ENCODE measurements at regions not wholly inside any gene's neighbourhood (a gene's known extent, or its start where the extent isn't known, plus 50 kb on each side); places are given as distances from the start of the nearest gene placed in this dataset.
"Not testable (repeated sequence)": the region's sequence is repeated elsewhere in the genome, so short reads cannot be mapped to it uniquely, and the experiment has no call there.

DNA sequence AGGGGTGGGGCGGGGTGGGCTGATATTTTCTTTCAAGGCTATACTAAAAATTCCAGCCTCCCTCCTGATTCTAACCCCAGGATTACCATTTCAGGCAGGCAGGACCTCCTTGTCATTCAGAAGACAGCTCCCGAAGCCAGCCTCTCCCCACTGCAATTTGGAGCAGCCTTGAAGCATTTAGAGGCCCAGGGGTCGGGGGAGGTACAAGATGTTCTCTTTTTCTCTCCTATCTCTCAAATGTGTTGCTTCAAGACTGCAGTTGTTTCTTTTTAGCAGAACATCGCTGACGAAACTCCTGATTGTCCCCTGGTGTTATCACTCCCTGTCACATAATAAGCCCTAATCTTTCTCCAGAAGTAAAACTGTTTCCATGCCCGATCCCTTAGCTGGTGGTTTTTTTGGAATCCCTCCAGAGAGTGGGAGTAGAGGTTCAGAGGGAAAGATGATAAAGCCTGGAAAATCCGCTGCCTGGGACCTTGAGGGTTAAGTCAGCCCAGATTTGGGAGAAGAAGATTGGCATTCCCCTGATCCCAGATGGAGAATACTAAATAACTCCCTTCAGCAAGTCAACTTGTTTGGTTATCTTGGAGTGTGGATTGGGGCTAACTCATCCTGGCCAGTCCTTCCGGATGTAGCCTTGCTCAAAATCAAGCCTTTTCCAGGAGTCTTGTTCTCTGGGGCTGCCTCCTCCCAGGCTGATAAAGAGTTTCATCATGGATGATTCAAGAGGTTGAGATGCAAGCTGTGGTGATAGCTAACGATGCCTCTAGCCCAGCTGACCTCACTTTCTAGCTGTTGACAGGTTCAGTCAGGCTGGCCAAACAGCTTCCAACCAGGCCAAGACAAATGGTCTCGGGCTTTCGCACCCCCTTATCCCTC is 71.3 kb downstream of the SOX9 start:
- Mint-ChIP-seq H3K36me3 (ENCODE audit: low read depth) (no peaks in the 10 kb centered on the region), H3K27me3 (ENCODE audit: insufficient read depth) (peaks cover 12% of the 10 kb centered on the region), H3K9me3 (no peaks in the 10 kb centered on the region), H3K4me1 (peaks cover 4% of the 10 kb centered on the region), H3K27ac (no peak overlapping the region), H3K4me3 (no peak overlapping the region)
- H3K4me3 ChIP-seq (ENCODE audit: low read length) = no peak overlapping the region
- H3K4me1 ChIP-seq (ENCODE audit: control insufficient read depth, insufficient read depth, low read length) = no peaks in the 10 kb centered on the region
- no peak overlapping the region for H3K27ac ChIP-seq (ENCODE audit: low read depth, low read length)
- no peaks in the 10 kb centered on the region for H3K36me3 ChIP-seq (ENCODE audit: control insufficient read depth, insufficient read depth, low read length)
- H3K9me3 ChIP-seq (ENCODE audit: control insufficient read depth, low read length) = no peaks in the 10 kb centered on the region
- no peak overlapping the region for H3K9ac ChIP-seq (ENCODE audit: extremely low read depth, low read length, poor library complexity, severe bottlenecking)
- TF ChIP-seq, protein P1, sequence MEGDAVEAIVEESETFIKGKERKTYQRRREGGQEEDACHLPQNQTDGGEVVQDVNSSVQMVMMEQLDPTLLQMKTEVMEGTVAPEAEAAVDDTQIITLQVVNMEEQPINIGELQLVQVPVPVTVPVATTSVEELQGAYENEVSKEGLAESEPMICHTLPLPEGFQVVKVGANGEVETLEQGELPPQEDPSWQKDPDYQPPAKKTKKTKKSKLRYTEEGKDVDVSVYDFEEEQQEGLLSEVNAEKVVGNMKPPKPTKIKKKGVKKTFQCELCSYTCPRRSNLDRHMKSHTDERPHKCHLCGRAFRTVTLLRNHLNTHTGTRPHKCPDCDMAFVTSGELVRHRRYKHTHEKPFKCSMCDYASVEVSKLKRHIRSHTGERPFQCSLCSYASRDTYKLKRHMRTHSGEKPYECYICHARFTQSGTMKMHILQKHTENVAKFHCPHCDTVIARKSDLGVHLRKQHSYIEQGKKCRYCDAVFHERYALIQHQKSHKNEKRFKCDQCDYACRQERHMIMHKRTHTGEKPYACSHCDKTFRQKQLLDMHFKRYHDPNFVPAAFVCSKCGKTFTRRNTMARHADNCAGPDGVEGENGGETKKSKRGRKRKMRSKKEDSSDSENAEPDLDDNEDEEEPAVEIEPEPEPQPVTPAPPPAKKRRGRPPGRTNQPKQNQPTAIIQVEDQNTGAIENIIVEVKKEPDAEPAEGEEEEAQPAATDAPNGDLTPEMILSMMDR (conservative IDR thresholded peaks at IDR 0.05) = no peak
- WGBS, 2 experiments (ENCODE audit: insufficient coverage in 1 of 2, insufficient read length in 1 of 2) = 78 to 83% methylated on average over 7 to 11 of the region's 11 CpGs
- no peaks in the 10 kb centered on the region for H3K27me3 ChIP-seq (ENCODE audit: control insufficient read depth, insufficient read depth, low read length, poor library complexity, severe bottlenecking)
- peak; percentile 44 for DNase-seq

DNA sequence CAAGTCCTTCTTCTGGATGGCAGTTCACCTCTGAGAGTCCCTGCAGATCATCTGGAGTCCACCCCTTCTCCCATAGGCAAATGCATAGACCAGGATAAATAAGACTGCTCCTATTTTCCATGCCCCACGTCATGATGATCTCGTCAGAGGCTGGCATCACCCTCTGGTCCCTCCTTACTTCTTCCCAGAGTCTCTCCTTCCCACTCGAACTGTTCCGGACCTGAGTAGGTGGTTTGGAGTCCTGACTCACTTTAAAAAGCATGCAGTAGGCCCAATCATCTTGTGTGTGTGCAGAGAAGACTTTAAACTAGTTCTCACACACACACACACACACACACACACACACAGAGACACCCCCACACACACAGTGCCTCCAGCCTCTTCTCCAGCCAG is 72.0 kb downstream of the SOX9 start:
- Histone ChIP-seq H3K4me1 (ENCODE audit: control insufficient read depth, insufficient read depth, low read length) (no peaks in the 10 kb centered on the region), H3K27ac (ENCODE audit: low read depth, low read length) (no peak overlapping the region), H3K9me3 (ENCODE audit: control insufficient read depth, low read length) (no peaks in the 10 kb centered on the region), H3K36me3 (ENCODE audit: control insufficient read depth, insufficient read depth, low read length) (no peaks in the 10 kb centered on the region), H3K27me3 (ENCODE audit: control insufficient read depth, insufficient read depth, low read length, poor library complexity, severe bottlenecking) (no peaks in the 10 kb centered on the region), H3K4me3 (ENCODE audit: low read length) (no peak overlapping the region), H3K9ac (ENCODE audit: extremely low read depth, low read length, poor library complexity, severe bottlenecking) (no peak overlapping the region)
- no peaks in the 10 kb centered on the region for H3K36me3 Mint-ChIP-seq (ENCODE audit: low read depth)
- no peaks in the 10 kb centered on the region for H3K9me3 Mint-ChIP-seq
- H3K27ac Mint-ChIP-seq = no peak overlapping the region
- H3K27me3 Mint-ChIP-seq (ENCODE audit: insufficient read depth) = peaks cover 12% of the 10 kb centered on the region
- peaks cover 4% of the 10 kb centered on the region for H3K4me1 Mint-ChIP-seq
- 88% methylated on average over 4 of the region's 4 CpGs; no CpG with 5 or more reads in 1 of the 2 experiments for WGBS, 2 experiments (ENCODE audit: insufficient coverage in 1 of 2, insufficient read length in 1 of 2)
- no peak overlapping the region for H3K4me3 Mint-ChIP-seq
- DNase-seq = no peak
- TF ChIP-seq, protein P1 (conservative IDR thresholded peaks at IDR 0.05) = no peak

DNA sequence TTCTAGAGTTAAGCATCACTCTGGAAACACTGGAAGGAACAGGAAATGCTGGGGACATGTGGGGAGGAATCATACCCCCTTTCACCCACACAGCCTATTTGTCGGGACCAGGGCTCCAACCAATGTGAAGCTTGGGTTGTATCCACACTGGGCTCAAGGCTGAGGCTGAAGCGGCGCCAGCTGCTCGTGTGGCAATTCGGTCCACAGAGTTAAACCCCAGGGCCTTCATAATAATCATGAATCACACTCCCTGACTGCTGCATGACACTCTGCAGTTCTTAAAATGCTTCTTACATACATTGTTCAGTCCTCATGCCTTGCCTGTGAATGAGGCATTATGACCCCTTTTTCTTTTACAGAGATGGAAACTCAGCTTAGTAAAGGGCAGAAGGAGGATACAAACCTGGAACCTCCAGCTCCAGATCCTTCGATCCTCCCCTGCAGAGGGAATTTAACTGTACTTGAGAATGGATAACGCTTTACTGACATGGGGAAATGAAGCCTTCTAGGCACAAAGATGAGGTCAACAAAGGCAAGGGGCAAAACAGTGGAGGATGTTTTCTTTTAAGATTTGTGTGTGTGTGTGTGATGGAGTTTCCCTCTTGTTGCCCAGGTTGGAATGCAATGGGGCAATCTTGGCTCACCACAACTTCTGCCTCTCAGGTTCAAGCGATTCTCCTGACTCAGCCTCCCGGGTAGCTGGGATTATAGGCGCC is 72.7 kb downstream of the SOX9 start:
- Histone ChIP-seq H3K9me3 (ENCODE audit: control insufficient read depth, low read length) (no peaks in the 10 kb centered on the region), H3K36me3 (ENCODE audit: control insufficient read depth, insufficient read depth, low read length) (no peaks in the 10 kb centered on the region), H3K9ac (ENCODE audit: extremely low read depth, low read length, poor library complexity, severe bottlenecking) (no peak overlapping the region), H3K27ac (ENCODE audit: low read depth, low read length) (no peak overlapping the region), H3K27me3 (ENCODE audit: control insufficient read depth, insufficient read depth, low read length, poor library complexity, severe bottlenecking) (no peaks in the 10 kb centered on the region), H3K4me3 (ENCODE audit: low read length) (no peak overlapping the region), H3K4me1 (ENCODE audit: control insufficient read depth, insufficient read depth, low read length) (no peaks in the 10 kb centered on the region)
- H3K4me3 Mint-ChIP-seq = no peak overlapping the region
- TF ChIP-seq, protein P1 (conservative IDR thresholded peaks at IDR 0.05) = no peak
- DNase-seq = peak; percentile 13
- no peaks in the 10 kb centered on the region for H3K9me3 Mint-ChIP-seq
- no peaks in the 10 kb centered on the region for H3K36me3 Mint-ChIP-seq (ENCODE audit: low read depth)
- peaks cover 15% of the 10 kb centered on the region for H3K27me3 Mint-ChIP-seq (ENCODE audit: insufficient read depth)
- H3K27ac Mint-ChIP-seq = no peak overlapping the region
- peaks cover 4% of the 10 kb centered on the region for H3K4me1 Mint-ChIP-seq
- 93 to 99% methylated on average over 7 to 10 of the region's 10 CpGs for WGBS, 2 experiments (ENCODE audit: insufficient coverage in 1 of 2, insufficient read length in 1 of 2)

DNA sequence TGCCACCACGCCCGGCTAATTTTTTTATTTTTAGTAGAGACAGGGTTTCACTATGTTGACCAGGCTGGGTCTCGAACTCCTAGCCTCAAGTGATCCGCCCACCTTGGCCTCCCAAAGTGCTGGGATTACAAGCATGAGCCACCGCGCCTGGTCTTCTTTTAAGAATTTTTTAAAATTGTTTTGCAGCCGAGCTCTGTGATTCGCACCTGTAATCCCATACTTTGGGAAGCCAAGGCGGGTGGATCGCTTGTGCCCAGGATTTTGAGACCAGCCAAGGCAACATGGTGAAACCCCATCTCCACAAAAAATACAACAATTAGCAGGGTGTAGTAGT is 73.3 kb downstream of the SOX9 start:
- H3K27me3 Mint-ChIP-seq (ENCODE audit: insufficient read depth) = peaks cover 17% of the 10 kb centered on the region
- not testable (repeated sequence) for H3K27ac Mint-ChIP-seq; H3K9me3 Mint-ChIP-seq; H3K4me1 ChIP-seq (ENCODE audit: control insufficient read depth, insufficient read depth, low read length); H3K9me3 ChIP-seq (ENCODE audit: control insufficient read depth, low read length); H3K36me3 ChIP-seq (ENCODE audit: control insufficient read depth, insufficient read depth, low read length); H3K9ac ChIP-seq (ENCODE audit: extremely low read depth, low read length, poor library complexity, severe bottlenecking); H3K4me1 Mint-ChIP-seq; H3K27ac ChIP-seq (ENCODE audit: low read depth, low read length); H3K4me3 ChIP-seq (ENCODE audit: low read length); H3K4me3 Mint-ChIP-seq; H3K36me3 Mint-ChIP-seq (ENCODE audit: low read depth); H3K27me3 ChIP-seq (ENCODE audit: control insufficient read depth, insufficient read depth, low read length, poor library complexity, severe bottlenecking)
- 82 to 95% methylated on average over 5 to 10 of the region's 10 CpGs for WGBS, 2 experiments (ENCODE audit: insufficient coverage in 1 of 2, insufficient read length in 1 of 2)
- DNase-seq = peak; percentile 15

Measured in endodermal cell (in vitro differentiated cells).